Activated T-helper 1 cell treated with anti-CD3 and anti-CD28 coated beads, Interleukin-12 subunit alpha, Interleukin-12 subunit beta, Interleukin-2, Interleukin-4 antibody, amounts not matched to agents 30 ng/mL and 10 ng/mL and 1 ng/mL, durations not matched to agents 14 hours and 24 hours and 36 hours (primary cell): ENCODE measurements at regions not wholly inside any gene's neighbourhood (a gene's known extent, or its start where the extent isn't known, plus 50 kb on each side); places are given as distances from the start of the nearest gene placed in this dataset.
A peak's percentile ranks its signal among the peaks of the same experiment; 100 is the strongest.

Source experiments
- DNase-seq: peaks from one replicate; pipeline ENCODE4 v3.0.0; 2021; ENCODE audit warnings: low spot score
- H3K27ac Mint-ChIP-seq: one replicate; pipeline ENCODE4 v1.8.0; 2021; ENCODE audit warnings: mild to moderate bottlenecking, mixed read lengths
- H3K27me3 Mint-ChIP-seq: one replicate; pipeline ENCODE4 v1.8.0; 2022; ENCODE audit warnings: mild to moderate bottlenecking, moderate library complexity, mixed read lengths; ENCODE audit not compliant: insufficient read depth
- H3K36me3 Mint-ChIP-seq: one replicate; pipeline ENCODE4 v1.8.0; 2021; ENCODE audit warnings: low read depth, mixed read lengths
- H3K4me1 Mint-ChIP-seq: one replicate; pipeline ENCODE4 v1.8.0; 2021; ENCODE audit warnings: low read depth, mixed read lengths
- H3K4me3 Mint-ChIP-seq: one replicate; pipeline ENCODE4 v1.8.0; 2021; ENCODE audit warnings: mild to moderate bottlenecking, moderate library complexity, mixed read lengths
- H3K9me3 Mint-ChIP-seq: one replicate; pipeline ENCODE4 v1.8.0; 2021; ENCODE audit warnings: mixed read lengths
- intact Hi-C: fragments of 100-400 bp; cut with micrococcal nuclease; formaldehyde crosslinking; loops from one replicate; pipeline ENCODE4 v1.15.1; 2024

- no peaks in the 10 kb centered on the region for H3K4me1 Mint-ChIP-seq
- peaks cover 13% of the 10 kb centered on the region for H3K36me3 Mint-ChIP-seq
- H3K9me3 Mint-ChIP-seq = peaks cover 24% of the 10 kb centered on the region
- H3K27ac Mint-ChIP-seq = no peak overlapping the region
- H3K4me3 Mint-ChIP-seq = no peak overlapping the region
- H3K27me3 Mint-ChIP-seq = peaks cover 28% of the 10 kb centered on the region
- intact Hi-C loops = no loop called here
- no peak for DNase-seq
Observed at GRCh38 chr14:34070917-34071407, 120.1 kb upstream of the EGLN3 start.

DNA sequence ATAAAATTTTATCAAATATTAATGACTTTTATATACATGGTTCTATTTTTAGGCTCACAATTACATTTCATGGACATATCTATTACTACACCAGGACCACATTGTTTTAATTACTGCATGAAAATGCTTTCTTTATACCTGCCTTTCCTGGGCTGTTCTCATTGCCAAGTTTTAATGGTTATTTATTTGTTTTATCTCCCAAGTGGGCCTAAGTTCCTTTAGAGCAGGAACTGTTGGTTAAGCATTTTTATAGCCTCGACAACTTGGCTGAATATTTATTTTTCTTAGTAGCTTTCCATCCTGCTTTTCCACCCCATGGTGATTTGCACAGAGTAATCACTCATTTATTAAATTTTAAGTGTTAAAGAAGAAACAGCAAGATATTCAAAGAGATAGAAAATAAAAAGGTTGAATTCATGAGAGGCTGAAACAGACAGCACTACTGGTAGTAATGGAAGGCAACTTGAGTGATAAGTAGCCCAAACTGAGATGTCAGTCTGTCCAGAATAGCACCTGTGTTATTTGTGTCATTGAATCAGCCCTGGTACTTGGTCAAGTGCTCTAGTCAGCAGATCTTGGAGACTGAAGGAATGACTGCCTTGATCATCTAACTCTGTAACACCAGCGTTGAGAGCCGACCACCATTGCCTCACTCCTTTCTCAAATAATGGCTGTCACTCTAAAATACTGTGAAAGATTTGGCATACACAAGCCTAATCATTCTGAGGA, 119.1 kb upstream of the EGLN3 start:
- Mint-ChIP-seq H3K4me1 (no peaks in the 10 kb centered on the region), H3K4me3 (no peak overlapping the region), H3K9me3 (peaks cover 24% of the 10 kb centered on the region), H3K36me3 (peaks cover 14% of the 10 kb centered on the region), H3K27ac (no peak overlapping the region), H3K27me3 (peaks cover 23% of the 10 kb centered on the region)
- intact Hi-C loops = no loop called here
- DNase-seq = no peak

DNA sequence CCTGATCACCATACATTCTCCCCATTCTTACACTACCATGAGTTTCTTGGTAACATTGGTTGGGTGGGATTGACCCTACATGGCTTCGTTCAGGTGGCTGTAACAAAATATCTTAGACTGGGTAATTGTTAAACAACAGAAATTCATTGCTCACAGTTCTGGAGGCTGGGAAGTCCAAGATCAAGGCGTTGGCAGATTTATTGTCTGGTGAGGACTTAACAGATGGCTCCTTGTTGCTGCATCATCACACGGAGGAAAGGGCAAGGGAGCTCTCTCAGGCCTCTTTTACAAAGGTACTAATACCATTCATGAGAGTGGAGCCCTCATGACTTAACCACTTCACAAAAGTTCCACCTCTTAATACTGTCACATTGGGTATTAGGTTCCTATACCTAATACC, 116.7 kb upstream of the EGLN3 start:
- Mint-ChIP-seq H3K36me3 (peaks cover 14% of the 10 kb centered on the region), H3K4me3 (no peak overlapping the region), H3K9me3 (peaks cover 18% of the 10 kb centered on the region), H3K27ac (no peak overlapping the region), H3K4me1 (no peaks in the 10 kb centered on the region), H3K27me3 (peaks cover 21% of the 10 kb centered on the region)
- DNase-seq = no peak
- intact Hi-C loops = no loop called here

DNA sequence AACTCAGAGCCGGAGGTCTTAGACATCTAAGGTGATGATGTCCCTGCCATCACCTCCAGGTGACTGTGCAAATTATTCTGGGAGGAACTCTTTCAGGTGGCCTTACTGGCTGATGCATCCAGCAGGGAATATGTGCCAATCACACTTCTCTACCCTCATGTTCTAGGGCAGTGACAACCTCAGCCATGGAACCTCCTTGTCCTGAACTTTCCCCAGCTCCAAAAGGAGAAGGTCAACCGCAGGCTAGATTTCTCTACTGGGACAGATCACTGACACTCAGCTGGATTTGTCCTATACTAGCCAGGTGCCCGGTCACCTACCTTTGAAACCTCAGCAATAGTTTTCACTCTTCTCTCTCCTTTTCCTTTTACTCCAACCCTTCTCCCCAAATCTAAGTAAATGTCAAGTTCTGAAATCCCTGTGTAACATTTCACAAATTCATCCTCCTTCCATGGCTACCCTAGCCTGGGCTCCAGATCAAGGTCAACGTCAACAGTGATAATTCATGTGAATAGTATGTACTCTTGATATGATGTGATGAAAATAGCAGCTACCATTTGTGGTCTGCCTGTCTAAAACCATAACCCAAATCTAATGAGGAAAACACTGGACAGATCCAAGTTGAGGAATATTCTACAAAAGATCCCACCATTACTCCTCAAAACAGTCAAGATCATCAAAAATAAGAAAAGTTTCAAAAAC, 115.0 kb upstream of the EGLN3 start:
- no peak for DNase-seq
- intact Hi-C loops = no loop called here
- Mint-ChIP-seq H3K4me3 (no peak overlapping the region), H3K36me3 (peaks cover 7% of the 10 kb centered on the region), H3K9me3 (peaks cover 10% of the 10 kb centered on the region), H3K4me1 (peaks cover 8% of the 10 kb centered on the region), H3K27me3 (peaks cover 11% of the 10 kb centered on the region), H3K27ac (no peak overlapping the region)

- H3K27me3 Mint-ChIP-seq = peaks cover 10% of the 10 kb centered on the region
- H3K36me3 Mint-ChIP-seq = peaks cover 7% of the 10 kb centered on the region
- intact Hi-C loops = no loop called here
- H3K4me3 Mint-ChIP-seq = no peak overlapping the region
- peaks cover 10% of the 10 kb centered on the region for H3K9me3 Mint-ChIP-seq
- no peak for DNase-seq
- H3K27ac Mint-ChIP-seq = no peak overlapping the region
- H3K4me1 Mint-ChIP-seq = peaks cover 14% of the 10 kb centered on the region
Observed at GRCh38 chr14:34065236-34065635, 114.4 kb upstream of the EGLN3 start.

DNA sequence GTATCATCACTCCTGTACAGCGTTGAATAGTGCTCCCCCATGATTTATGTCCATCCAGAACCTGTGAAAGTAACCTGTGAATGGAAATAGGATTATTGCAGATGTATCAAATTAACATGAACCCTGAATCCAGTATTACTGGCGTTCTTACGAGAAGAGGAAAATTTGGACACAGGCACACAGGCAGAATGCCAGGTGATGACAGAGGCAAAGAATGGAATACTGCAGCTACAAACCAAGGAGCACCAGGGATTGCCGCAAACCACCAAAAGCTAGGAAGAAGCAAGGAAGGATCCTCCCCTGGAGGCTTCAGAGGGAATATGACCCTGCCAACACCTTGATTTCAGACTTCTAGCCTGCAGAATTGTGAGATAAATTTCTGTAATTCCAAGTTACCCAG, 113.5 kb upstream of the EGLN3 start:
- Mint-ChIP-seq H3K4me1 (peaks cover 17% of the 10 kb centered on the region), H3K27ac (no peak overlapping the region), H3K36me3 (peaks cover 7% of the 10 kb centered on the region), H3K4me3 (no peak overlapping the region), H3K27me3 (peaks cover 3% of the 10 kb centered on the region), H3K9me3 (peaks cover 10% of the 10 kb centered on the region)
- no peak for DNase-seq
- intact Hi-C loops = no loop called here

DNA sequence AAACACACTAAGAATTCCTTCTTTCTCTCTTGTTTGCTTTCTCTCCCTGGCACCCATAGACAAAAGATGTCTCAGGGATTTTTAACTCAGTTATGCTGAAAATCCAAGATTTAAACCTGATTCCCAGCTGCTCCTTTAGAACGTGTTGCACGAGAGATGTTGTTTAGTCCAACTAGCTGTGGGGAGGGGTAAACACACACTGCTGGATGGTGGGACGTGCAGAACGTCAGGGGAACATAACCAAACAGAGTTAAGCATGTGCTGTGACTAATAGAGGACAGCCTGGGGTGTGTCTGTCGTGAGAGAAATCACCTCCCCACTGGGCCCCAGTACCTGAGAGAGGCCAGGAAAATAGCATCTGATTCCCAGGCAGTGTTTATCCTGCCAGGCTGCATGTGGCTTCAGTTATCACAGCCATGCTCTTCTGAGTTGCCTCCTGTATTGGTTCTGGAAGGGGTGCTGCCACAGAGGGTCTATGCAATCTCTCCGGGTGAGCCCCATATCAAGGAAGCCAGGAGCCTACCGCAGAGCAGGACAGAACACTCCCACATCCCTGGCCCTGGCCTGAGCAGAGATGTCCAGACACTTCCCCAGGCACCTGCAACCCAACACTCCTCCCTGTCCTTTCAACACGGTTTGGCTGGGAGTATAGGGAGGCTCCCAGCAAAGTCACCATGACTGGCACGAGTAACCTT, 112.7 kb upstream of the EGLN3 start:
- H3K27ac Mint-ChIP-seq = no peak overlapping the region
- no peak for DNase-seq
- H3K9me3 Mint-ChIP-seq = peaks cover 10% of the 10 kb centered on the region
- H3K4me3 Mint-ChIP-seq = no peak overlapping the region
- peaks cover 7% of the 10 kb centered on the region for H3K36me3 Mint-ChIP-seq
- intact Hi-C loops = no loop called here
- H3K27me3 Mint-ChIP-seq = peaks cover 2% of the 10 kb centered on the region
- H3K4me1 Mint-ChIP-seq = peaks cover 22% of the 10 kb centered on the region

DNA sequence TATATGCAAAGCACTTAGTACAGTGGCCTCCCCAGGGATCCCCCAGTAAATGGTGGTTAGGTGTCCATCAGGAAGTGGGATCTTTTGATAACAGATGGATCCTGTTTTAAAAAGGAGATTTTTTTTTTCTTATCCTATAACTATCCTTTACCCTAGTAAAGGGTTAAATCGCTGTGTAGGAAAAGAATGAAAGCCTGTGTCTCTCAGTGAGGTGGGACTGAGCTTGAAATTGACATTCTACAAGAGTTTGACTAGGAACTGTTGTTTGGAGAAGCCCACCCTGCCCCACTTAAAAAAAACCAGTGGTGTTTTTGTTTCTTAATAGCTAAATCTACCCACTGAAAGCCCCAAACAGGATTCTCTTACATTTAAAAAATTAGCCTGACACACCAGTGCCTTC, 112.2 kb upstream of the EGLN3 start:
- intact Hi-C loops = no loop called here
- H3K27me3 Mint-ChIP-seq = peaks cover 2% of the 10 kb centered on the region
- peaks cover 2% of the 10 kb centered on the region for H3K36me3 Mint-ChIP-seq
- no peak for DNase-seq
- H3K27ac Mint-ChIP-seq = no peak overlapping the region
- H3K9me3 Mint-ChIP-seq = peaks cover 5% of the 10 kb centered on the region
- H3K4me3 Mint-ChIP-seq = no peak overlapping the region
- H3K4me1 Mint-ChIP-seq = peaks cover 22% of the 10 kb centered on the region

DNA sequence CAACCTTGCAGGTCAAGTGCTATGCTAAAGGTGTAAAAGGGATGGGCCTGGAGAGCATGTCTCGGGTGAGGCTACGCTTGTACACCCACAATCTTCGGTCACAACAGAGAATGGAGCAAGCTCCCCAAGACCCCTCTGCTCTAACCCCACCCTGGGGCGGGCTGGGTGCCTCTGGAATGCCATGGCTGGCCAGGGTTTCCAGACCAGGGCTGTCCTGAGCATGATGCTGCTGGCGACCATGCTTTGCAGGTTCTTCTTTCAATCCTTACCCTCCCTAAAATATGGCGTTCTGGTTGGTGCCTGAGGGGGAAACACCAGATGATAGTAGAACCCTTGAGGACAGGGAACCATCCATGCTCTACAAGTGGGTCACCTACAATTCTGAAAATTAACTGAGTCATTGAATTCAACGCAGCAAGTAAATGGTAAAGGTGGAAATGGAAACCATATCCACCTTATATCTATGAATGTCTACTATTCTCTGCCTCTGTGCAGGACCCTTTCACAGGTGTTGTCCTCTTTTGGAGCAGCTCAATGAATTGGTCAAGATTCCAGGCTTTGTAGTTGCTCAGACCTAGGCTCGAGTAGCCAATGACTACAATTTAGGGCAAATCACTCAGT, 111.6 kb upstream of the EGLN3 start:
- H3K9me3 Mint-ChIP-seq = peaks cover 2% of the 10 kb centered on the region

DNA sequence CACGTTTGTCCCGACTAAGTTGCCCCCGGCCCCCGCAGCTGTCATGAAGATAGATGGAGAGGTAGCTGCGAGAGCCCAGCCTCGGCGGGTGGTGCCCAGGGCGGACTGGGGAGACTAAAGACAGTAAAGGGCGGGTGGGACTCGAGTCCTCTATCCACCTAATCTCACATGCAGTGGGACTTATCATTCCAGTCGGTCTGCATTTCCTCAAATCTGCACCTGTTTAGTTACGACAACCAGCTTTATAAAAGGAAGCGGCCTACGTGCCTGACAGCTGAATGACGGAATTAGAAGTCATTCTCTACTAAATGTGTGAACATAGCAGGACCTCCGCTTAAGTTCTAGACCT, 109.8 kb upstream of the EGLN3 start:
- Mint-ChIP-seq H3K4me3 (peak overlapping the region; percentile 83), H3K36me3 (no peaks in the 10 kb centered on the region), H3K27ac (peak overlapping the region; percentile 87), H3K9me3 (no peaks in the 10 kb centered on the region), H3K27me3 (peaks cover 4% of the 10 kb centered on the region), H3K4me1 (peaks cover 42% of the 10 kb centered on the region)
- no peak for DNase-seq
- intact Hi-C loops = loop anchor here (1.0 to 2.0 kb wide), 3 partner anchors 17 to 110 kb away; partner anchors contain the start of gene EGLN3

More for the DNA sequence above, 111.6 kb upstream of the EGLN3 start:
- no peak for DNase-seq
- intact Hi-C loops = no loop called here
- H3K27me3 Mint-ChIP-seq = peaks cover 2% of the 10 kb centered on the region
- peaks cover 26% of the 10 kb centered on the region for H3K4me1 Mint-ChIP-seq
- no peak overlapping the region for H3K4me3 Mint-ChIP-seq
- H3K27ac Mint-ChIP-seq = no peak overlapping the region
- peaks cover 2% of the 10 kb centered on the region for H3K36me3 Mint-ChIP-seq

DNA sequence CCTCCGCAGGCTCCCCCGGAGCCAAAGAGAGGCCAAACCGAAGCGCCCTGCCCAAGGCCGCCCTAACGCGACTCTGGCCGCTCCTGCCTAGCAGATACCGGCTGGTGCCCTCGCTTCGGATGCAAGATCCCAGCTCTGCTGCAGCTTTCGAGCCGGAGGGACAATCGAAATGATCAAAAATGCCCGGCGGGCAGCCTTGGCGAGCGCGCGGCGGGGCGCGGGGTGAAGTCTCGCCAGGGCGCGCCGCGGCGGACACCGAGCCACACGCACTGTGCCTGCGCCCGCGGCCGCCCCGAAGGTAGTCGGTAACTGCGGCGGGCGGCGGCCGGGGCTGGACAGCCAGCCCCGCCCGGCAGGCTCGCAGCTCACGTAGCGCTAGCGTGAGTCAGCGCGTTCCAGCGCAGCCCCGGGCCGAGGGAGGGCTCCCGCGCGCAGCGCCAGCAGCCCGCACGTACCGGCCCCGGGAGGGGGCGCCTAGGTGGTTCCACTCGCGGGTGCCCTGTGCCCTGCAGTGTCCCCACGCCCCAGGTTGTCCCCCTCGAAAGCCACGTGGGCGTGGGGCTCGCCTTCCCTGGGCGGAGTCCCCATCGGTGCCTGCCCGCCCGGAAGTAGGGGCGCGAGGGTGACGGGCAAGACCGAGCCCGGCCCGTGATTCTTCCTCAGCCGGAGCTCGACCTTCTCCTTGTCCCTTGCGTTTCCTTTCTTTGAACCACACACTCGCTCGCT, 109.2 kb upstream of the EGLN3 start:
- DNase-seq = peak; percentile 66
- Mint-ChIP-seq H3K9me3 (no peaks in the 10 kb centered on the region), H3K27ac (peak overlapping the region; percentile 87), H3K4me1 (peaks cover 48% of the 10 kb centered on the region), H3K27me3 (peaks cover 4% of the 10 kb centered on the region), H3K36me3 (no peaks in the 10 kb centered on the region), H3K4me3 (peak overlapping the region; percentile 83)
- intact Hi-C loops = loop anchor here (1.0 to 5.0 kb wide), 4 partner anchors 17 to 477 kb away; partner anchors contain the start of genes EAPP and EGLN3
